Caki2 (cell line): ENCODE measurements at regions not wholly inside any gene's neighbourhood (a gene's known extent, or its start where the extent isn't known, plus 50 kb on each side); places are given as distances from the start of the nearest gene placed in this dataset.
"Not testable (repeated sequence)": the region's sequence is repeated elsewhere in the genome, so short reads cannot be mapped to it uniquely, and the experiment has no call there.

Experiments
- DNase-seq: peaks from one replicate; pipeline ENCODE4 v3.0.0-alpha.2; 2015; ENCODE audit warnings: low read depth
- in situ Hi-C: cut with HindIII; loops from 2 replicates; pipeline ENCODE4 v1.10.0; 2016; ENCODE audit warnings: low sequenced_read_pairs, low pct_unique_long_range_greater_than_20kb, mixed read lengths

GRCh38 chr6:94184666-94185464, 765.5 kb upstream of the EPHA7 start:
- in situ Hi-C loops: no loop called here

GRCh38 chr6:94177429-94177828, 758.1 kb upstream of the EPHA7 start:
- no peak for DNase-seq
- in situ Hi-C loops: no loop called here

More at GRCh38 chr6:94184666-94185464, 765.5 kb upstream of the EPHA7 start:
- DNase-seq: no peak

DNA sequence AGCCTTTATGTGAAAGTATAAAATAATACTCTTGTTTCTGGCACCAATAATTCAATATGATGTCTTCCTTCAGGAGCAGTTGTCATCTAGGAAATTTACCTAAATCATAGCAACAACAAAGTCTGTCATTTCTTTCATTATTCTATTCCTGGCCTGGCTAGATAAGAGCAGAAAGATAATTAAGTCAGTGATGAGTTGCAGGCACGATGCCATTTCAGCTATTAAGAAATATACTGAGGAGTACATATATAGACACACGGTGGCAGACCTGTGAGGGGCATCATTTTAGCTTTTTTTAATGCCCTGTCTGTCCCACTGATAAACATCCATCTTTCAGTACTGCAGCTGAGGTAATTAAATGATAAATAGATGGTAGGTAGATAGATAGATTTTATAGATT, 756.1 kb upstream of the EPHA7 start:
- in situ Hi-C loops: no loop called here
- no peak for DNase-seq

DNA sequence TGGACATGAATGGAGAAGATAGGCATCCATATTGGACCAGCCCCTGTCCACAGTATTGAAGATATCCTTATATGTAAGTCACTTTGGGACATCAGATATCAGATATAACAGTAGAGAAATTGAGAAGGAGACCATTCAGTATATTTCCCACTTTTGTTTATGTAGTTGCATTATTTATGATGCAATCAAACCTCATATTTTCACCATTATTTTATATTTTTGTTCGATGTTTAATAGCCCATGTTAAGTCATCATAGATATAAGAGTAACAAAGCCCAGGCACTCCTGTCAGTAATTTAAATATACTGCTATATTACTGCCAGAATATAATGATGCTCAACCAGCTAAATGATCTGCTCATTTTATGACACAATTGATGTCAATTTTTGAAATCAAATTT, 744.5 kb upstream of the EPHA7 start:
- in situ Hi-C loops: no loop called here
- no peak for DNase-seq

GRCh38 chr6:94150886-94151285, 731.5 kb upstream of the EPHA7 start:
- in situ Hi-C loops: no loop called here
- DNase-seq: no peak

- DNase-seq: no peak
- in situ Hi-C loops: no loop called here
These were observed 725.4 kb upstream of the EPHA7 start for GRCh38 chr6:94144807-94145206.

GRCh38 chr6:94137178-94137577, 717.8 kb upstream of the EPHA7 start:
- DNase-seq, in situ Hi-C loops: not testable (repeated sequence)

DNA sequence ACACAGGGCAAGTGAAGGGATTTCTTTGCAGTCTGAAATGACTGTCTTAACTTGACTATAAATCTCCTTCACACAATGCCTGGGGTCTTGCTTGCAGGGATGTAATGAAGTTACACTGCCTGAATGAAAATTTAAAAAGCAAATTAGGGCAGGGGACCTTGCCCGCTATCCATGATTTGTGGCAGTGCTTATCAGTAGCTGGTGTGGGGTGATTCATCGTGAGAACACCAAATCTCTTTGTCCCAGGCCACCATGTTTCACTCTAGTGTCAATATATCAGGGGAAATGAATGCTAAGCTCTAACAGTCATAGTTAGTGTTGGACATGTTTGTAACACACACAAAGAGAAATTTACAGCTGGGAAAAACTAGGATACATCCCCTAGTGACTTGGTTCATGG, 713.7 kb upstream of the EPHA7 start:
- DNase-seq: no peak
- in situ Hi-C loops: no loop called here

GRCh38 chr6:94131271-94131670, 711.9 kb upstream of the EPHA7 start:
- DNase-seq: no peak
- in situ Hi-C loops: no loop called here

- DNase-seq: no peak
- in situ Hi-C loops: no loop called here
These were observed 711.1 kb upstream of the EPHA7 start for GRCh38 chr6:94130478-94130877.

DNA sequence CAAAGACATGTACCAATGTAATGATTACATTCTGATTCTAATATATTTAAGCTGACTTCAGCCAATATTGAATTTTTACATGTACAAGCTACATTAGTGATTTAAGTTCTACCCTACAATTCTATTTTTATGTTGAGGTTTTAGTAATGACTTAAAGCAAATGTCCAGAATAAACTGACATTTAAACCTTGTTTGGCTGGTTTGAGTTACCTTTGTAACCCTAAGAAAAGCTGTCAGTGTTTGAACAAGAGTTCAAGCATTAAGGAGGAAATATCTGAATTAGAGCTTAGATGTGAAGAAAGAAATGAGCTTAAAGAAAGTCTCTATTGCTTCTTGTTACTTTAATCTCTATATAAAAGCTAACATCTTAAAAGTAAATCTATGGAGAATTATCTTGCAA, 710.6 kb upstream of the EPHA7 start:
- in situ Hi-C loops: no loop called here
- DNase-seq: no peak

- in situ Hi-C loops: no loop called here
- DNase-seq: no peak
These were observed 708.4 kb upstream of the EPHA7 start for GRCh38 chr6:94127716-94128115.

GRCh38 chr6:94124333-94124732, 705.0 kb upstream of the EPHA7 start:
- no peak for DNase-seq
- in situ Hi-C loops: no loop called here

DNA sequence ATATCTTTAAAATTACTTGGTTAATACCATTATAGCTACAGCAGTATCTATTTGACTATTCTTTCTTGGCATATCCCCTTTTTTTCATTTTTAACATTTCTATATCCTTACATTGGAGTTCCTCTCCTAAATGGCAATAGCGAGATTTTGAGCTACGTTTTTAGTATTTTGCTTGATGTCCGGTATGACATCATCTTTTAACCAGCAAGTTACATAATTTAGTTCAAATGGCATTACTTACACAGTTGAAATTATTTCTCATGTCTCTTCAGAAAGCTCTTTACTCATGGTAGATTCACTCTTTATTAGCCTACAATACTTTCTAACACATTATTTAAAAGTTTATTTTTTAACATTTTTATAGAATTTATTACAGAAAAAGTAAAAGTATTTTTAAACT, 701.7 kb upstream of the EPHA7 start:
- in situ Hi-C loops: no loop called here

DNA sequence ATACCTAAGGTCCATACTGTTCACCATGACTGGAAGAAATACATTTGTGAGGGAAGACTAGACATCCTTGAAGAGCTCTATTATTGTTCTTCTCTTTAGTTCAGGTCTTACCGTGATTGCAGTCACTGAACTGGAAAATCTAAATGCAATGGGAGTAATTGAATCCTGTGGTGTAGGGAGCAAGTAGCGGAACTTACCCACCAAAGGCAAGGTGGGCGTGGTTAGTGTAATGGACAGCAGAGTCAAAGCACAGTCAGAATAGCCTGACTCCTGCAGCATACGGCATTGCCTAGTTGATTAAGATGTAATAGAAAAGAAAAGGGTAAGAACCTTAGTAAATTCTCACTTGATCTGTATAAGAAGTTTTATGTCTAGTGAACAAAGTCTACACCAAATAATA, 679.7 kb upstream of the EPHA7 start:
- DNase-seq: peak; percentile 9
- in situ Hi-C loops: no loop called here

More for the DNA sequence above, 701.7 kb upstream of the EPHA7 start:
- no peak for DNase-seq

- in situ Hi-C loops: no loop called here
- no peak for DNase-seq
These were observed 676.6 kb upstream of the EPHA7 start for GRCh38 chr6:94095961-94096360.

DNA sequence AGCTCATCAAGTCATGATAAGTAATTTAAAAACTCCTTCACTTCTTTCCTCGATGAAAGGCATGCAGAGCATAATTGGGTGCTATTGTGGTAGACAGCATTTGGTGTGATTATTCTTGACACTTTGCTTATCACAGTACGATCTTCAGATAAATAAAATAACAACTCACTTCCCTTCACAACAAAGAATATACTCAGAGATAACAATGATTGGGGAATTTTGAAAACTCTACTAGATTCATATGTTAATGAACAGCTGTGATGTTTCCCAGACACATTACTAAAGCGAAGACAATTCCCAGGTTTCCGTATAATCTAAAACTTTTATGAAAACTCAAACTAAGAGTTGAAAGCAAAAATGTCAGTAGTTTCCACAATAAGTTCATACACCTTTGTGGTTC, 670.6 kb upstream of the EPHA7 start:
- in situ Hi-C loops: no loop called here
- no peak for DNase-seq

DNA sequence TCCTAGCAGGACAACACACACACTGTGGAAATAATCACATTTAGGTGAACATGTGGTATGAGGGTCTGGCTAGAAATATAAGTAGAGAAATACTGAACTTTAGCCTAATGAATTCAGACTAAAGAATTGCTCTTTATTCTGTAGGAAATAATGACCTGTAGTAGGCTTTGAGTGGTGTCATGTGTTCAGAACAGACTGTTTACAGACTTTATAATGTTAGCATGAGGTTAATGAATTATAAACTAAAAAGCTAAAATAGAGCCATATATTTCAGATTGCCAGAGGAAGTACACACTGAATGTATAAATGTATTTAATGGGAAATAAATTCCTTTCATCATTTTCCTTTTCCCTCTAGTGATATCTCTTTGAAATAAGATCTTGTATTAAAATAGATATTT, 669.5 kb upstream of the EPHA7 start:
- in situ Hi-C loops: no loop called here

DNA sequence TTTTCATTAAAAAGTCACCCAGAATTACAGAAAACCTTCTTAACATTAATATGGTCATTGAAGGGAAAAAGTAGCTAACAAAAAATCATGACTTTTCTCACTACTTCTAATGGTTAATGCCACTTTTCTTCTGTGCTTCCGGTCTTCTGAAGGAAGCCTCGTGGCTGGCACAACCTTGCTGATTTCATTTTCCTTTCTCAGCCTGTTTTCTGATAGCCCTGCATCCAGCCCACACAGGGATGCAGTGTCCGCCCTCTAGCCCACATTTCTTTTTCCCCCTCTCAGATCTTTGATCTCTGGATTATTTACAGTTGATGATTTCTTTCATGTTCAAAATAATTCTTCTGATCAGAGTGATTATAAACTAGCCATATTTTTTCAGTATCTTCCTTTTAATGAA, 655.4 kb upstream of the EPHA7 start:
- in situ Hi-C loops: no loop called here

More for the DNA sequence above, 669.5 kb upstream of the EPHA7 start:
- DNase-seq: no peak

DNA sequence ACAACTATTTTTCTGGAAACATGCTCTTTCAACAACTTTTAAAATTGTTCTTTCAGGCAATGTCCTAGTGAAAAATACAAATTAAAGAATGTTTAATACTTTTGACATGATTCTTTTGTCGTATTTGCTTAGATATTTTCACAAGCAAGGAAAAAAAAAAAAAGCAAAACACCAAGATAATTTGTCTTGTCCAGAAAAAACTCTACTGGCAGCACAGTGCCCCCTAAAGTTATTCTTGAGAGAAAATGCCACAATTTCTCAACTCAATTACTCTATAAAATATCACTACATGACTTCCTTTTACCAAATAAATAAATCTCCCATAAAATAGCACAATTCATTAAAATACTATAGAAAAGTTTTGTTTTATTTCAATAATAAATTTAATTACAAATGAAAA, 652.5 kb upstream of the EPHA7 start:
- DNase-seq: no peak
- in situ Hi-C loops: no loop called here

More for the DNA sequence above, 655.4 kb upstream of the EPHA7 start:
- no peak for DNase-seq
